HCT116 (cell line): ENCODE measurements at regions not wholly inside any gene's neighbourhood (a gene's known extent, or its start where the extent isn't known, plus 50 kb on each side); places are given as distances from the start of the nearest gene placed in this dataset.

Source experiments
- CTCF ChIP-seq, 3 experiments: fragments of 200-600 bp in 1 of 3; sonication (generic) in 1 of 3; IDR thresholded peaks in 2 of 3; conservative IDR thresholded peaks in 1 of 3; 2 replicates each; pipeline ENCODE4 v1.5.1; 2012 to 2017; ENCODE audit warnings: low read depth in 2 of 3, low read length in 2 of 3, antibody characterized with exemption in 1 of 3, borderline replicate concordance in 1 of 3, control low read depth in 1 of 3, mild to moderate bottlenecking in 1 of 3, mixed read lengths in 1 of 3, mixed run types in 1 of 3, moderate library complexity in 1 of 3; ENCODE audit not compliant: insufficient read depth in 1 of 3
- EZH2 ChIP-seq: fragments of 200-600 bp; sonication (generic); IDR thresholded peaks from 2 replicates; pipeline ENCODE4 v1.6.1; 2017; ENCODE audit warnings: antibody characterized with exemption, mixed run types
- POLR2A ChIP-seq: IDR thresholded peaks from 2 replicates; pipeline ENCODE4 v1.7.0; 2011; ENCODE audit warnings: borderline replicate concordance; ENCODE audit not compliant: insufficient read depth, insufficient read length; ENCODE audit errors: extremely low read depth
- REST ChIP-seq: IDR thresholded peaks from 2 replicates; pipeline ENCODE4 v1.6.1; 2012; ENCODE audit warnings: low read depth
- SIN3A ChIP-seq: IDR thresholded peaks from 2 replicates; pipeline ENCODE4 v1.6.1; 2012; ENCODE audit warnings: low read depth
- SP1 ChIP-seq: IDR thresholded peaks from 2 replicates; pipeline ENCODE4 v1.6.1; 2012; ENCODE audit warnings: low read depth
- SRF ChIP-seq: IDR thresholded peaks from 2 replicates; pipeline ENCODE4 v1.6.1; 2012; ENCODE audit warnings: low read depth
- ZBTB33 ChIP-seq: IDR thresholded peaks from 2 replicates; pipeline ENCODE4 v1.6.1; 2011; ENCODE audit warnings: mild to moderate bottlenecking, low read length, moderate library complexity; ENCODE audit not compliant: insufficient replicate concordance; ENCODE audit errors: extremely low read depth

GRCh38 chr2:188045016-188045415 is 246.7 kb upstream of the GULP1 start:
- TF ChIP-seq REST (no peak), CTCF (IDR thresholded peaks at IDR 0.05 in 2 of 3, conservative IDR thresholded peaks at IDR 0.05 in 1 of 3; ENCODE audit: borderline replicate concordance in 1 of 3, insufficient read depth in 1 of 3, low read depth in 2 of 3, low read length in 2 of 3) (no peak), SP1 (no peak), POLR2A (no peak), EZH2 (no peak), ZBTB33 (no peak), SRF (no peak), SIN3A (no peak)
